HL-60 (cell line): ENCODE measurements at regions not wholly inside any gene's neighbourhood (a gene's known extent, or its start where the extent isn't known, plus 50 kb on each side); places are given as distances from the start of the nearest gene placed in this dataset.

Experiments used
- DNase-seq, 2 experiments: peaks; one replicate each; pipeline ENCODE4 v3.0.0-alpha.2; 2010 to 2020; ENCODE audit warnings: low read depth in 1 of 2, low spot score in 1 of 2
- H3K27ac ChIP-seq: fragments of 250-450 bp; sonication (Bioruptor Pico); replicated peaks from 2 replicates; pipeline ENCODE4 v1.5.1; 2020; ENCODE audit warnings: mild to moderate bottlenecking, moderate library complexity
- H3K27me3 ChIP-seq: fragments of 250-450 bp; sonication (Bioruptor Pico); 2 replicates; pipeline ENCODE4 v1.5.1; 2021; ENCODE audit warnings: mild to moderate bottlenecking, moderate library complexity; ENCODE audit not compliant: insufficient read depth, poor library complexity, severe bottlenecking
- H3K4me3 ChIP-seq: replicated peaks from 2 replicates; pipeline ENCODE4 v1.5.1; 2011; ENCODE audit warnings: mild to moderate bottlenecking, control low read depth, low read length; ENCODE audit not compliant: insufficient read depth
- CTCF ChIP-seq: IDR thresholded peaks from one replicate; pipeline ENCODE4 v1.5.1; 2011; ENCODE audit warnings: low read length, control low read depth, inconsistent platforms; ENCODE audit not compliant: insufficient read depth
- GABPA ChIP-seq: IDR thresholded peaks from 2 replicates; pipeline ENCODE4 v1.6.1; 2012; ENCODE audit warnings: low read depth
- POLR2AphosphoS5 ChIP-seq: IDR thresholded peaks from 2 replicates; pipeline ENCODE4 v1.6.1; 2012; ENCODE audit warnings: low read depth
- REST ChIP-seq: IDR thresholded peaks from 2 replicates; pipeline ENCODE4 v1.6.1; 2012; ENCODE audit warnings: low read depth; ENCODE audit not compliant: insufficient replicate concordance
- SPI1 ChIP-seq: IDR thresholded peaks from 2 replicates; pipeline ENCODE4 v1.6.1; 2012; ENCODE audit warnings: low read depth, mild to moderate bottlenecking, borderline replicate concordance

DNA sequence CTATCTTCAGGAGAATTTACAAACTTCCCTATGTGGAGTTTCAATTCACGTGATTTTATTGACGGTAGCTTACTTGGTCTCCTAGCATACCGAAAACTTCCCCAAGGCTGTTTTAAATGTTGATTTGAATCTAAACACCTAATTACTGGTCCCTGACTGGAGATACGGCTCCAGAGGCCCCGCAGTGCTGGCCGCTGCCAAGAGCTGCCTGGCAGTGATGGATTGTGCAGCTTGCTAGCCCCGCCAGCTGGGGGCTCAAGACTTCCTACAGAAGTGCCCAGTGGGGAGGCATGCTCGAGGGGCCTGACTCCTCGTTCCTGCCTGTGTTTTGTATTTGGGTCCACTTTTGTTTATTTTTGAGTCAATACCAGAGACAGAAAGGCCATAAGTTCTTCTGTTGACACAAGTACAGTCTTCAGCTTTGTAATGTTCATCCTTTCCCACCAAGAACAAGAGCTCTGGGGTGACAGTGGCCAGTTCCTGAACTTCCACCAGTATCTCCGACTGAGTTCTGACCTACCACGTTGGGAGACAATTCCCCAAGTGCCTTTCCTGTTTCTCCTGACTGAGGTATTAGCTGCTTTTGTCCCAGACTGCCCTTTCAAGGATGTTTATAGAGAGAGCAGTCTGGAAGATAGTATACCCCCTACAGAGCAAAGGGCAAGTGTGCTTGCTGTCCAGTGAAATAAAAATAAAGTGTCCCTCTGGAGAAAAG lies 80.7 kb upstream of the CXCL12 start:
- no peak for TF ChIP-seq POLR2AphosphoS5

GRCh38 chr10:44466236-44466635 lies 81.3 kb upstream of the CXCL12 start:
- no peak overlapping the region for H3K4me3 ChIP-seq
- no peak for TF ChIP-seq SPI1
- TF ChIP-seq CTCF: no peak
- no peak for TF ChIP-seq GABPA
- no peak for TF ChIP-seq POLR2AphosphoS5
- no peak for TF ChIP-seq REST
- H3K27ac ChIP-seq: no peak overlapping the region
- H3K27me3 ChIP-seq: no peaks in the 10 kb centered on the region
- no peak for DNase-seq

More for the DNA sequence above, 80.7 kb upstream of the CXCL12 start:
- no peak overlapping the region for H3K27ac ChIP-seq
- DNase-seq: no peak
- H3K4me3 ChIP-seq: no peak overlapping the region
- no peaks in the 10 kb centered on the region for H3K27me3 ChIP-seq

DNA sequence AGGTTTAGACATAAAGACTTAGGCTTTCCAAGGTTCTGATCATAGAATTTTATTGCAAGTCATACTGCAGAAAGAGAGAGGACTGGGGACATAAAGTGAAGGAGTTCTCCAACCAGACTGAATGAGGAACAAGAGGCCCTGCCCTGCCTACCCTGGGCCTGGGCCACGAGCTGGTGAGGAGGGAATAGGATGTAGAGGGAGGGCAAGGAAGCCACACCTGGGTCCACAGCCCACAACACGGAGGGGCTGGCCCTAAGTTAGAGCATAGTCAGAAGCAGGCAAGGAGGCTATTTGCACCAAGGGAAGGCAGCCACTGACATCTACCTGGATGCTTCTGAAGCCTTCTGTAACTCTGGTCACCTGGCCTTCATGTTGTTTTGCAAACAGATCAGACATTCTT lies 82.2 kb upstream of the CXCL12 start:
- no peak for DNase-seq
- Histone ChIP-seq H3K4me3 (no peak overlapping the region), H3K27me3 (no peaks in the 10 kb centered on the region), H3K27ac (no peak overlapping the region)
- no peak for TF ChIP-seq POLR2AphosphoS5
- TF ChIP-seq SPI1: no peak
- TF ChIP-seq REST: no peak
- TF ChIP-seq CTCF: no peak
- no peak for TF ChIP-seq GABPA

DNA sequence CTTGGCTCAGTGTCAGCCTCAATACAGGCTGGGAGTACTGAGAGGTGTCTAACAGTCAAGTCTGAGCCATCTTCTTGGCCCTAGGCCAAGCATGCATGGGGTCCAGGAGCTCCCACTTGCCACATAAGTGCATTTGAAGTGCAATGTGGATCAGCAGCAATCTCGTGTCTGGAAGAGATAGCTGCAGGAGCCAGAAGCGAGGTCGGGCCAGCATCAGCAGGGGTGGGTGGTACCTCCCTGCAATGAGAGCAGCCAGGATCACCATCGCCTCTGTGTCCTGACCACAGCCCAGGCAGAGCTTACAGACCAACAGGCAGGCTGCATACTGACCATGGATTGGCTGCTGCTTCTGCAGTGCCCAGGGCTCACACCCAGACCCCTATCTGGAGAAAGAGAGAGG lies 83.0 kb upstream of the CXCL12 start:
- Histone ChIP-seq H3K27me3 (no peaks in the 10 kb centered on the region), H3K27ac (no peak overlapping the region), H3K4me3 (no peak overlapping the region)
- TF ChIP-seq POLR2AphosphoS5 (no peak), GABPA (no peak), CTCF (no peak), REST (no peak), SPI1 (no peak)
- DNase-seq: no peak
